SK-MEL-5 (cell line): ENCODE measurements at regions not wholly inside any gene's neighbourhood (a gene's known extent, or its start where the extent isn't known, plus 50 kb on each side); places are given as distances from the start of the nearest gene placed in this dataset.
A peak's percentile ranks its signal among the peaks of the same experiment; 100 is the strongest.

Experiments used
- DNase-seq: peaks from one replicate; pipeline ENCODE4 v3.0.0-alpha.2; 2016; ENCODE audit warnings: low read depth, low spot score
- in situ Hi-C: cut with HindIII; loops from 2 replicates; pipeline ENCODE4 v1.10.0; 2016; ENCODE audit warnings: low sequenced_read_pairs, high pct_unique_total_duplicates, low pct_unique_long_range_greater_than_20kb

DNA sequence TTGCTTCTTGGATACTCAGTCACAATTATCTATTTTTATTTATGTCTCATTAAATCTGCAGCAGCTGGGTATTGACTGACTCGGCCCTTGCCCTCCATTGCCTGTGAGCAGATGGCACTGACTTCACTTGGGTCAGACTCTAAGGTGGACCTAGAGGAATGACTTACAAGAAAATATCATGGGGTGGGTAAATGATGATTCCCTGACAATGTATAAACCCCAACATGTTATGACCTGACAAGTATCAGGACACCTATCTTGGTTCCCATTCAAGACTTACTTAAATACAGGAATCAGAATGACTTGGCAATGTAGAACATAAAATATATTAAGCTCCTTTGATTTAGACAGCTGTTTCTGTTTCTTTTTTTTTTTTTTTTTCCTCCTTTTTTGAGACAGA is 953.5 kb downstream of the CDH11 start:
- no peak for DNase-seq
- in situ Hi-C loops, result no loop called here

DNA sequence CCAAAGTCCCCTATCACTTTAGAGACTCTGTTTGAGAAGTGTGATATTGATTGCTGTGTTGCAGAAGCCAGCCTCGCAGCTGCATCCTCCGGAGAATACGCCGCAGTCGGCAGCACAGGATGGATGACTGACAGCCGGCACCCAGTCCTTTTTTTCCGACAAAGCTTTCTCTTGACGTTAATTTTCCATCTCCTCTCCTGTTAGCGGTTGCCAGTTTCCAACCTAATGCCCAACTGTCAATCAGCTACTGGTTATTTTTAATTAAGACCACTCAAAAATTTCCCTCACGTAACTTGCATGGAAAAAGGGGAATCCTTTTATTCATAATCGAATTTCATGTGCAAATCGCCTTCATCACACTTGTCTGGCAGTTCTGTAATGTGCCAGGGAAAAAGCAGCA is 953.9 kb downstream of the CDH11 start:
- in situ Hi-C loops, result no loop called here
- no peak for DNase-seq

DNA sequence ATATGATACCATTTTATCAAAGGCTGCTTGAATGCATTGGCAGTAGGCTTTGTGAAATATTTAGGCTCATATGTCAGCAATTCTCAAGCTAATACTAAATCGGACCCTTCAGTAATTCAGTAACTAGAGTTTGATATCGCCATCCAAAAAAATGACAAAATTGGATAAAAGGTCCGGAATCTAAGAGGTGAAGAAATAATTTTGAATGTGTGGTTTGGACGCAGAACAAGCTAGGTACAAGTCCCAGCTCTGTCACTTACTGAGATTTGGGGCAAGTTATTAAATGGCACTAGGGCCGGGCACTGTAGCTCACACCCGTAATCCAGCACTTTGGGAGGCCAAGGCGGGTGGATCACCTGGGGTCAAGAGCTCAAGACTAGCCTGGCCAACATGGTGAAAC is 956.5 kb downstream of the CDH11 start:
- no peak for DNase-seq
- in situ Hi-C loops, result no loop called here

DNA sequence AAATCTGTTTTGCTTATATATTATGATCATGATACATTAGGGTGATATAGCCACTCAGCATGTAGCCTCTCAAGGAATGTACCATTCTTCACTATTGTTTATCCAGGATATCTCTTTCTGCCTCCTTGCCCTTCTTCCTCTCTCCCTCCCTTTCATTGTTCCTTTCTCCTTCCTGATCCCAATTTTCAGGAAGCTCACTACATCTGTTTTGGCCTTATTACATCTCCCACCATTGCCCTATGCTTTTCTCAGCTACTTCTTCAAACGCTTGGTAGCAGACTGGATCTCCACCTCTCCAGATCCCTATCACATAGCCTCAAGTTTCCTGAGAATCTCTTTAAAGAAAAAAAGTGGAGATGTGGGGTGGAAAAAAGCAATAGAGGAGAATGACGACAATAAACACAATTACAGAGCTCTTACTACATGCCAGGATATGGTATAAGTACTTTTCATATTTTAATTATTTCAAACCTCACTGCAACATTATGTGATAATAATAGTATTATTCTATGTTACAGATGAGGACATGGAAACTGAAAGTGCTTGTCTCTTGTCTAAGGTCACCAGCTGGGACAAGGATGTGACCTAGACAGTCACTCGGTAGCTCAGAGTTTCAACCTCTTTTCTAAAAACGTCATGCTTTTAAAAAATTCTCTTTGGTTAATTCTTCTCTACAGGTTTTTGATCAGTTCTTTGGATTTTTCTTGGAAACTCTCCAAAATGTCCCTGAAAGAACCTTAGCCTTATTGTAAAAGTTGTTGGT is 959.1 kb downstream of the CDH11 start:
- peak; percentile 14 for DNase-seq
- in situ Hi-C loops, result no loop called here

DNA sequence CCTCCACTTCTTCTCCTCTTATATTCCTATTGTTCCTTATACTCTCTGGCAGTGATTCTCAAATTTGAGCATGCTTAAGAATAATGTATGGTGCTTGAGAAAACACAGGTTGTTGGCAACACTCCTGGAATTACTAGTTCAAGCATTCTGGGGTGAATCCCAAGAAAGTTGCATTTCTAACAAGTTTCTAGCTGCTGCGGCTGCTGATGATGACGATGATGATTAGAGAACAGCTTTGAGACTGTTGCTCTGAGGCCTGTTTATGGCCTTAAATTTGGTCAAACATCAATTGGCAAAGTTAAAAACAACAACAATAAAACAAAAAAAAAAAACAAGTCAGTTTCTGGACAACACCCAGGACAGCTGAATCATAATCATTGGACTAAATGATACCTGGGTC is 961.9 kb downstream of the CDH11 start:
- DNase-seq, result no peak
- in situ Hi-C loops, result no loop called here

DNA sequence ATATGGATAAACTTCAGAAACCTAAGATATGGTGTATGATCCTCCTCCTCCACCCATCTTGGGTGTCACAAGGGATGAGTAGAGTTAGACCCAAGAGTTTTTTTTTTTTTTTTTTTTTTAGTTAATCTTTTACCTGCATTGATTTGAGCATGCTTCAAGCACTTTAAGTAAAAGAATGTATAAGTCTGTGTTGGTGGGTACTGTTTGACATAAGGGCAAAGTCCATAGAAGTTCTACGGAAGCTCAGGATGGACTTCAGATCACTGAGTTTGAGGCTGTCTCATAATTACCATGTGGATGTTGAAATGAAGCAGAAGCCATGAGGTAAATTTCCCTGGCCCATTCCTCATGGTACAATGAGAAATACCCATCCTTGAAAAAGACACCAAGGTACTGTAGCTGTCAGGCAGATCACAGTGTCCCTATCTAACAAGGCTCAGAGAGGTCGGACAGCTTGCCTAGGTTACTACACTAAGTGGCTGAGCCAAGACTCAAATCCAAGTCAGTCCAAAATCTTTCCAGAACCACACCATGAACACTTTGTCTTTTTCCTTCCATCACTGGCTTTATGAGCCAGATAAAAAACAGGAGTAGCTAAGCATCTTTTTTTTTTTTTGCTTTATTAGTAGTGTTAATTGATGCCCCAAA is 962.8 kb downstream of the CDH11 start:
- no peak for DNase-seq
- in situ Hi-C loops, result no loop called here

DNA sequence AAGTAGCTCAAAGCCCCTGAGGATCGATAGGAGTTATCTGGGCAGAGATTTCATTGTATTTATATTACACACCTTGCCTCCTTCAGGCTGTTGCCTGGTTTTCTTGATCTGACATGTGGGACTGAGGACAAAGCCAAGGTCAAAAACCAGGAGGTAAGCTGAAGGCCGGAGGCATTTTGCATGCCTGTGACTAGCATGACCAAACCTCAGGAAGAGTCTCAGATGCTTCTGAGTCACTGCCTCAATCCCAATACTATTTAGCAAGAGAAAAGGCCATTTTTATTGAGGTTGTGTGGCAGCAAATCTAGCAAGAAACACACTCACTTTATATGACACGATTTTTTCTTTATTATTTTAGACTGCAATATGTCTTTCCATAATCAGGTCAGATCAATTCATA is 968.1 kb downstream of the CDH11 start:
- DNase-seq, result peak; percentile 76
- in situ Hi-C loops, result no loop called here

DNA sequence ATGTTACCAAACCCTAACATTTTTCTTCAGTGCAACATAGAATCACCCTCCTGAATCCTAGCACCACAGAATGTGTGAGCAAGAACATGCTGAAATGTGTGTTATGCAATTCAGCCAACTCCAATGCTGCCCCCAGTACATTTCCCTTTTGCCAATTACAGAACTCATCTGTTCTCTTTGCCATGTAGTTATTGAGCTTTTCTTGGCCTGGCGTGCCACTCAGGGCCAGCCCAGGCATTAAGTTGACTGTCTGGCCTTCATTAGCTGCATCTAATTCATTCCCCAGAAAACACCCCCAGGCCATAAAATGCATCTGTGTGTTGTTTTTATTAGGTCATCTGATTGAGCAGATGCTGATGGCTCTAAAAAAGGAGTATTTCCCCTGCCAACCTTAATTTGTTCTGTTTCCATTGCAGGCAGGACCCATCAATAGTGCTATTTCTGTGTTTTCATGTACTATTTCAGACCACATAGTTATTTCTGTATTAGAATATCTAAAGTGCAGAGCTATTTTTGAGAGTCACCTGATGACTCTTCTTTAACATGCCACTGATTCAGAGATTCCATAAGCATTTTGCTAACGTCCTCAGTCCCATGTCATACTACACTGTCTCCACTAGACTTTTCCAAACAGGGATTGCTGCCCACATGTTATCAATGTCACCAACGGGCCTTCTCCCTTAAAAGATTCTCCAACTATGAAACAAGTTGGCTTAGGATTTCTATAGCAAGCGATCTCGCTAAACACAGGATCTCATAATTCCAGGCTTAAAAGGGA is 969.7 kb downstream of the CDH11 start:
- peak; percentile 86 for DNase-seq

DNA sequence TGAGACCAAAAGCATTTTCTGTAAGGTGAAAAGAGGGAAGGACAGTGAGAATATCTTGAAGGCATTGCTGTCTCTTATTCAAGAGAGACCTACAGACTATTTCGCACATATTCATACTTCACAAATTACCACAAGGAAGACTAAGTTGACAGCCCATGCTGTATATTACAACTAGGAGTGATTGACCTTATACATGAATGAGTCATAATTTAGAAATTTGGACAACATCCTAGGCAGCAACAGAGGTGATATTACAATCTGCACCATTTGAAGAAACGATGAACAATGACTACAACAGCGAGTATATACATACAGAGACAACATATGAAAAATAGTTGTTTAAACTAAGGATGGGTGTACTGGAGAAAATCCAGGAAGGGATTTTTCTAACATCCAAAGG is 971.7 kb downstream of the CDH11 start:
- in situ Hi-C loops, result no loop called here
- no peak for DNase-seq

More for the DNA sequence above, 969.7 kb downstream of the CDH11 start:
- in situ Hi-C loops, result no loop called here

DNA sequence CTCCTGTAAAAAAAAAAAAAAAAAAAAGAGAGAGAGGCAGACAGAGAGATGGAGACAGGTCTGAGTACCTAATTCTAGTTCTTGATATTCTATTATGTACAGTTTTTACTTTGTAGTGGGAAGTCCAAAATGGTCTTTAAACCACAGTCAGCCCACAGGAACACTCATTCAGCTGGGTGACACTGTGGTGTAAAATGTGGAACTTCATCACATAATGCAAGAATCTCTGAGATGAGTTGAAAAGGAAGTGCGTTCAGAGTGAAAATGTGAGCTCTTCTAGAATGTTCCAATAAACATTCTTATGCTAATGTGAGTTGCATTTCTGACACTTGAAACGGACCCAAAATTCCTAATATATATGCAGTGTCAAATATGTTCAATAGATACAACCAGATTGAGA is 972.1 kb downstream of the CDH11 start:
- in situ Hi-C loops, result no loop called here
- no peak for DNase-seq

DNA sequence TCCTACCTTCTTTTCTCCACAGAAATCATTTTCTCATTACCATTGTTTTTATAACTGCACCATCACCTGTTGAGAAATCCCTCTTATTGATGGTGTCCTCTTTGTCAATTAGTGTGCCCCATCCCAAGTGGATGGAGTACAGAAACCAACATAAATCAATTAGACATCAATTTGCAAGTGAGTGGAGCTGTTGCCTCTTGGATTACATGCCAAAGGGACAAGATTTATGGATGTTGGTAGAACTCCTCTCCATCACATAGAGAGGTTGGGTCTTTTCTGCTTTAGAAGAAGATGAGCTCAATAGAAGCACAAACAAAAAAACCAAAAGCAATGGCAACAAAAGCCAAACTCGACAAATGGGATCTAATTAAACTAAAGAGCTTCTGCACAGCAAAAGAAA is 973.5 kb downstream of the CDH11 start:
- DNase-seq, result no peak
- in situ Hi-C loops, result no loop called here

DNA sequence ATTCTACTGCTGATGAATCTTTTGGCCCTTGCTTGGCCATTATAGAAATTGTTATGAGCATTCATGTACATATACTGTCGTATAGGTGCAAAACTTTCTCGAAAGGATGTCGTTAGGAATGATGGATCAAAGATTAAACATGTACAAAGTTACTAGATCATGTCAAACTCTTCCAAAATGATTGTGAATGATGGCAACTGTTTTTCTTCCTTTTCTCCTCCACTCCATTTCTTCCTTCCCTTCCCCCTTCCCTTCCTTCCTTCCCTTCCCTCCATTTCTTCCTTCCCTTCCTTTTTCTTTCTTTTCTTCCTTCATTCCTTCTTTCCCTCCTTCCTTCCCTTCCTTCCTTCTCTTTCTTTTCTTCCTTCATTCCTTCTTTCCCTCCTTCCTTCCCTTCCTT is 973.9 kb downstream of the CDH11 start:
- in situ Hi-C loops, result no loop called here
- DNase-seq, result no peak

DNA sequence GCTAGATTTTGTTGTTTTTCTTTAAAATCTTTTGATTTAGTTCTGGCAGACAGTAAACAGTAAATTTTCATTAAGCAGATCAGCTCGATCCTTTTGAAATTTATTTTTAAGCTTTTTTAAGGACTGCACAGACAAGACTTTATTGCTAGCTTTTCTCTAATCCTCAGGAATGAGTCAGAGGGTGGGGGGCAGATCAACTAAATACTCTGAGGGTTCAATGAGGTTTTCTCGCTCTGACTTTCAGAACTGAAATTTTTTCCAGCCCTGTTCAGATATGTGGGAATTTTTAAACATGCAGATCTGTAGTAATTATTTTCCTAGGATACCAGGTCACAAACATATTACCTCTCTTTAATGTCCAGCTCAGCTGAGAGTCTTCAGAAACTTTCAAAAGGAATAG is 977.2 kb downstream of the CDH11 start:
- in situ Hi-C loops, result no loop called here
- no peak for DNase-seq

DNA sequence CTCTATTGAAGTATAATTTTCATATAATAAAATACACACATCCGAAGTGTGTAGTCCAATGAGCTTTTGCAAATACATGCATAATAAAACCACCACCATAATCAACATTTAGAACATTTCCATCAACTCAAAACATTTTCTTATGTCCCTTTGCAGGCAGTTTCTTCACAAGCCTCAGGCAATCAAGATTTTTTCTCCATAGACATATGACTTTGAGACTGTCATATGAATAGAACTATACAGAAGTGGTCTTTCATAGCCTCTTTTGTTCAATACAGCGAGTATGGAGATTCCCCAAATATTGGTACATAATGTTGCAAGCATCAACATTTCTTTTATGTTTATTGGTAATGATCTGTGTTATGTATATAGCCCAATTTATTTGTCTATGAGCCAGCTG is 983.2 kb downstream of the CDH11 start:
- in situ Hi-C loops, result no loop called here
- DNase-seq, result peak; percentile 85

DNA sequence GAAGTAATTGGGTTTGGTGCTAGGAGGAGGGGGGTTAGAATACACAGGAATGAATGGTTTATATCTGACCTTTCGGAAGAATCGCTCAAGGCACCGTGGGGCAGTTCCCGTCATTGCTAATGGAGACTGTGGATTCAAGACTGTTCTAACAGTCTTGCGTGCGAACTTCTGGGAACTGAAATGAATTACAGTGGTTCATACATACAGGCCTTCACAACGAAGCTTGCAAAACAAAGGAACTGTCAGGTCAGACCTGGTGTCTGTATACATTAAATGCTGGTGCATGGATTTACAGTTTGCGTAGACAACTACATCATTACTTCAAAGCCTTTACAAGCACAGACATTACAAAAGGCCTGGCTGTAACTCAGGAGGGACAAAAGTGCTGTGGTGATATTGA is 983.9 kb downstream of the CDH11 start:
- in situ Hi-C loops, result no loop called here

DNA sequence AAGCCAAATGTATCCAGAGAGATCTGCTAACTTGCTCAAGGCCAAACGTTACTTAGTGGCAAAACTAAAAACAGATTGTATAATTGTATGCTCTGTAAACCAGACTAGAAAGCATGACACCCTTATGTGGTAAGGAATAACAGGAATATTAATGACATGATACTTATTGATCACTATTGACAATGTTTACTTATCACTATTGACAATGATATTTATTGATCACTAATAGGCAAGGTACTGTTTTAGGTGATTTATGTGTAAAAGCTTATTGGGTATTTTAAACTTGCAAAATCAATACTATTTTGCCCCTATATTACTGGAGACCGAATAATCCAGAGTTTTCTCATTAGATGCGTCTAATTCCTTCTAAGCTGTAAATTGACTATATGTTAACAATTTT is 985.1 kb downstream of the CDH11 start:
- in situ Hi-C loops, result no loop called here
- no peak for DNase-seq

More for the DNA sequence above, 983.9 kb downstream of the CDH11 start:
- DNase-seq, result peak; percentile 98

DNA sequence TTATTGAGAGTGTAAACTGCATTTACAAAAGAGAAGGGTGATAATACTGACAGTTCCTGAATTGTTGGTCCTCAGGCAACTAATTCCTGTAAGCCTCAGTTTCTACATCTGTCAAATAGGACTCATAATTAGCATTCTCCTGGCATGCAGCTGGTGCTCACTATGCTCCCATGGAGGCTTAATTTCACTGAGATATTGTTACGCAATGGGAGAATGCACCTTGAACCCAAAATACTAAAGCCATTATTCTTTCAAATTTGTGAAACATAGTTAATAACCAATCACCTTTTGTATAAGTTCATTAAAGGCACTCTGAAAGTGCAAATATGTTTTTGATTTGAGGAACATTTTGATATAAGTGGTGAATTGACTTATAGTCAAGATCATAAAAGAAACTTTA is 985.5 kb downstream of the CDH11 start:
- in situ Hi-C loops, result no loop called here
- no peak for DNase-seq

DNA sequence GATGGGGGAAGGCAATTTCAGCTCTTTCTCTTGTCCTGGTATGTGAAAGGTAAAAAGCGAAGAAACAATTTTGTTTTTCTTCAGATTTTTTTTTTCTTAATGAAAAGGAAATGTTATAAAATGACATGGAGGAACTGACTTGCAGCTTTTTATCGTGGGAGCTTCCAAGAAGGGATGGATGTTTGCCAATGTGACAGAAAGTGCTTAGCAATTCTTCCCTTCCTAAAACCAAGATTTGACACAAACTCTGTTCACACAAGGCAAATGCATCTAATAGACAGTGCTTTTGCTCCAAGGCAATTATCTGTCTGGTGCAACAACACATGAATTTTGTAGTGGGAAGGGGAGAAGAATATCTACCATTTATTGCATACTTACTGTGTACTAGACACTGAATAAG is 988.5 kb downstream of the CDH11 start:
- in situ Hi-C loops, result no loop called here
- DNase-seq, result peak; percentile 31
